B cell (primary cell): ENCODE measurements at regions not wholly inside any gene's neighbourhood (a gene's known extent, or its start where the extent isn't known, plus 50 kb on each side); places are given as distances from the start of the nearest gene placed in this dataset.

Experiments
- ATAC-seq: fragments of 200-7000 bp; cut with Tn5 transposase; one replicate; pipeline ENCODE4 v1.10.0; 2021; ENCODE audit warnings: low read depth, mild to moderate bottlenecking, moderate number of reproducible peaks, moderate library complexity
- CTCF ChIA-PET: fragments of 350-600 bp; sonication (Branson Sonifier 250); formaldehyde crosslinking; loops from one replicate; lab custom pipeline; 2021; ENCODE audit warnings: antibody characterized with exemption, inconsistent platforms; lab: Charles Lee
- POLR2A ChIA-PET: fragments of 350-600 bp; sonication (Branson Sonifier 250); formaldehyde crosslinking; loops from one replicate; lab custom pipeline; 2021; ENCODE audit warnings: antibody characterized with exemption; lab: Charles Lee
- DNase-seq: peaks from one replicate; pipeline ENCODE4 v3.0.0; 2013
- H2AFZ ChIP-seq: 2 replicates; pipeline ENCODE4 v1.6.1; 2012; ENCODE audit warnings: mild to moderate bottlenecking, low read depth, low read length; ENCODE audit not compliant: insufficient read depth, poor library complexity, severe bottlenecking
- H3K27ac ChIP-seq, 2 donors: 1 replicate in 1 of 2; 2 replicates in 1 of 2; pipeline ENCODE4 v1.5.1; 2012 to 2013; ENCODE audit warnings: low read length in 2 of 2, mild to moderate bottlenecking in 2 of 2, moderate library complexity in 1 of 2
- H3K27me3 ChIP-seq, 4 experiments: fragments of 200-600 bp in 1 of 4; sonication (generic) in 1 of 4; replicated peaks in 1 of 4; 1 replicate in 2 of 4; 2 replicates in 2 of 4; pipeline versions ENCODE4 v1.6.1 to v1.7.0; 2013 to 2016; ENCODE audit warnings: low read length in 3 of 4, mild to moderate bottlenecking in 2 of 4, mixed read lengths in 1 of 4, moderate library complexity in 1 of 4; ENCODE audit not compliant: insufficient read depth in 4 of 4, control insufficient read depth in 3 of 4; ENCODE audit errors: control extremely low read depth in 1 of 4
- H3K36me3 ChIP-seq, 2 experiments: replicated peaks in 1 of 2; 1 replicate in 1 of 2; 2 replicates in 1 of 2; pipeline versions ENCODE4 v1.6.1 to v1.7.1; 2013; ENCODE audit warnings: low read length in 1 of 2; ENCODE audit not compliant: insufficient read depth in 2 of 2, control insufficient read depth in 1 of 2; ENCODE audit errors: control extremely low read depth in 1 of 2, extremely low read depth in 1 of 2
- H3K4me1 ChIP-seq, 2 donors: fragments of 200-600 bp in 1 of 2; sonication (generic) in 1 of 2; 1 replicate in 1 of 2; 2 replicates in 1 of 2; pipeline versions ENCODE4 v1.5.1 to v1.6.1; 2013 to 2017; ENCODE audit warnings: low read length in 2 of 2; ENCODE audit not compliant: control insufficient read depth in 2 of 2, insufficient read depth in 2 of 2
- H3K4me2 ChIP-seq: replicated peaks from 2 replicates; pipeline ENCODE3; 2012; ENCODE audit warnings: mild to moderate bottlenecking, low read depth, low read length; ENCODE audit not compliant: poor library complexity, severe bottlenecking
- H3K4me3 ChIP-seq, 5 experiments: fragments of 200-600 bp in 1 of 5; sonication (generic) in 1 of 5; 1 replicate in 3 of 5; 2 replicates in 2 of 5; pipeline versions ENCODE4 v1.5.1 to v1.7.0; 2011 to 2016; ENCODE audit warnings: low read length in 4 of 5, mild to moderate bottlenecking in 4 of 5, low read depth in 2 of 5, control low read depth in 1 of 5, moderate library complexity in 1 of 5; ENCODE audit not compliant: insufficient read depth in 1 of 5; ENCODE audit errors: control extremely low read depth in 1 of 5, extremely low read depth in 1 of 5
- H3K79me2 ChIP-seq: fragments of 200-600 bp; sonication (generic); one replicate; pipeline ENCODE4 v1.6.0; 2016; ENCODE audit warnings: low read length; ENCODE audit not compliant: control insufficient read depth, insufficient read depth
- H3K9ac ChIP-seq: fragments of 200-600 bp; sonication (generic); 2 replicates; pipeline ENCODE4 v1.6.1; 2017; ENCODE audit warnings: mild to moderate bottlenecking, low read length, moderate library complexity
- H3K9me3 ChIP-seq, 3 donors: one replicate each; pipeline versions ENCODE4 v1.6.1 to v1.7.1; 2013; ENCODE audit warnings: low read length in 2 of 3; ENCODE audit not compliant: control insufficient read depth in 2 of 3, insufficient read depth in 1 of 3; ENCODE audit errors: control extremely low read depth in 1 of 3
- H4K20me1 ChIP-seq: 2 replicates; pipeline ENCODE4 v1.6.0; 2012; ENCODE audit warnings: mild to moderate bottlenecking, low read length; ENCODE audit not compliant: insufficient read depth, control insufficient read depth, poor library complexity, severe bottlenecking
- H3K27ac Mint-ChIP-seq: one replicate; pipeline ENCODE4 v1.8.0; 2021; ENCODE audit warnings: mixed read lengths
- H3K27me3 Mint-ChIP-seq: one replicate; pipeline ENCODE4 v1.8.0; 2021; ENCODE audit warnings: mixed read lengths
- H3K4me1 Mint-ChIP-seq: one replicate; pipeline ENCODE4 v1.8.0; 2021; ENCODE audit warnings: mixed read lengths
- H3K4me3 Mint-ChIP-seq: one replicate; pipeline ENCODE4 v1.8.0; 2021; ENCODE audit warnings: mixed read lengths
- H3K9me3 Mint-ChIP-seq: one replicate; pipeline ENCODE4 v1.8.0; 2022; ENCODE audit warnings: mixed read lengths; ENCODE audit not compliant: insufficient read depth
- CTCF ChIP-seq: fragments of 200-600 bp; IDR thresholded peaks from one replicate; pipeline ENCODE4 v1.8.0; 2022; ENCODE audit warnings: antibody characterized with exemption, mild to moderate bottlenecking
- EZH2 ChIP-seq: IDR thresholded peaks from 2 replicates; pipeline ENCODE4 v1.6.1; 2012; ENCODE audit warnings: borderline replicate concordance, low read depth, mild to moderate bottlenecking, moderate library complexity, low read length; ENCODE audit not compliant: insufficient read depth, poor library complexity, severe bottlenecking
- WGBS: methylation state at CpG from one replicate; pipeline ENCODE4 v1.1.5; 2013; ENCODE audit warnings: missing lambda C conversion rate; ENCODE audit not compliant: insufficient coverage; 5-methylcytosine and 5-hydroxymethylcytosine counted together
- intact Hi-C: fragments of 100-400 bp; cut with micrococcal nuclease; formaldehyde crosslinking; loops from one replicate; pipeline ENCODE4 v1.10.0; 2022

GRCh38 chr3:144524531-144524930 is 552.9 kb downstream of the DIPK2A start:
- no peak overlapping the region for H3K4me3 Mint-ChIP-seq
- intact Hi-C loops: no loop called here
- no peaks in the 10 kb centered on the region for H3K4me1 Mint-ChIP-seq

GRCh38 chr3:144529566-144529965 is 557.9 kb downstream of the DIPK2A start:
- no peak overlapping the region for H3K4me3 ChIP-seq
- no peak overlapping the region for H3K27ac ChIP-seq
- no peaks in the 10 kb centered on the region for H3K79me2 ChIP-seq
- no peak for DNase-seq
- H3K4me1 ChIP-seq: no peaks in the 10 kb centered on the region
- intact Hi-C loops: no loop called here
- H4K20me1 ChIP-seq: no peaks in the 10 kb centered on the region
- no CpG with 5 or more reads among the region's 1 CpG for WGBS
- H3K27me3 Mint-ChIP-seq: no peaks in the 10 kb centered on the region
- H3K36me3 ChIP-seq: no peaks in the 10 kb centered on the region
- ChIA-PET CTCF (no interaction called here), POLR2A (no interaction called here)
- no peaks in the 10 kb centered on the region for H3K27me3 ChIP-seq
- H3K4me1 Mint-ChIP-seq: no peaks in the 10 kb centered on the region
- no peak overlapping the region for H2AFZ ChIP-seq
- H3K27ac Mint-ChIP-seq: no peak overlapping the region
- H3K9me3 ChIP-seq: no peaks in the 10 kb centered on the region
- ATAC-seq: no peak
- H3K9me3 Mint-ChIP-seq: no peaks in the 10 kb centered on the region
- TF ChIP-seq EZH2: no peak
- no peak for TF ChIP-seq CTCF
- no peak overlapping the region for H3K4me2 ChIP-seq
- H3K9ac ChIP-seq: no peak overlapping the region
- no peak overlapping the region for H3K4me3 Mint-ChIP-seq

More at GRCh38 chr3:144524531-144524930, 552.9 kb downstream of the DIPK2A start:
- no peak overlapping the region for H3K4me2 ChIP-seq
- no peaks in the 10 kb centered on the region for H3K79me2 ChIP-seq
- POLR2A ChIA-PET: no interaction called here
- no peaks in the 10 kb centered on the region for H3K9me3 ChIP-seq
- CTCF ChIA-PET: no interaction called here
- H3K36me3 ChIP-seq: no peaks in the 10 kb centered on the region
- no peaks in the 10 kb centered on the region for H3K4me1 ChIP-seq
- no peak overlapping the region for H2AFZ ChIP-seq
- H3K4me3 ChIP-seq: no peak overlapping the region
- ATAC-seq (no peak), DNase-seq (no peak)
- no peak overlapping the region for H3K27ac Mint-ChIP-seq
- no peak overlapping the region for H3K9ac ChIP-seq
- no peaks in the 10 kb centered on the region for H3K27me3 Mint-ChIP-seq
- H3K9me3 Mint-ChIP-seq: no peaks in the 10 kb centered on the region
- TF ChIP-seq EZH2 (no peak), CTCF (no peak)
- no peaks in the 10 kb centered on the region for H4K20me1 ChIP-seq
- H3K27me3 ChIP-seq: no peaks in the 10 kb centered on the region
- no peak overlapping the region for H3K27ac ChIP-seq
